ENCODE measurements at regions not wholly inside any gene's neighbourhood (a gene's known extent, or its start where the extent isn't known, plus 50 kb on each side); places are given as distances from the start of the nearest gene placed in this dataset.

GRCh38 chr1:185393815-185394214, 76.8 kb upstream of the IVNS1ABP start:
- no peak for TF ChIP-seq CTCF (IDR thresholded peaks at IDR 0.05; ENCODE audit: low read depth, low read length, poor library complexity, severe bottlenecking)
- no peak for TF ChIP-seq EZH2phosphoT487 (IDR thresholded peaks at IDR 0.05; ENCODE audit: borderline replicate concordance, low read length)
